Ascending aorta (tissue), 2 donors: ENCODE measurements at regions not wholly inside any gene's neighbourhood (a gene's known extent, or its start where the extent isn't known, plus 50 kb on each side); places are given as distances from the start of the nearest gene placed in this dataset.

Experiments
- DNase-seq, 2 donors: peaks; one replicate each; pipeline ENCODE4 v3.0.0-alpha.2; 2019; ENCODE audit warnings: low spot score in 2 of 2
- H3K27ac ChIP-seq, 2 donors: fragments of 200-600 bp; sonication (generic); one replicate each; pipeline ENCODE4 v1.5.1; 2016 to 2017; ENCODE audit warnings: mild to moderate bottlenecking in 1 of 2
- H3K27me3 ChIP-seq: fragments of 200-600 bp; sonication (generic); one replicate; pipeline ENCODE4 v1.5.1; 2017
- H3K36me3 ChIP-seq, 2 donors: fragments of 200-600 bp; sonication (generic); one replicate each; pipeline ENCODE4 v1.5.1; 2016
- H3K4me1 ChIP-seq, 2 donors: fragments of 200-600 bp; sonication (generic); one replicate each; pipeline ENCODE4 v1.5.1; 2016 to 2017; ENCODE audit warnings: mild to moderate bottlenecking in 1 of 2
- H3K4me3 ChIP-seq, 2 donors: fragments of 200-600 bp; sonication (generic); one replicate each; pipeline ENCODE4 v1.5.1; 2016 to 2017; ENCODE audit warnings: mild to moderate bottlenecking in 1 of 2
- H3K9me3 ChIP-seq, 2 donors: fragments of 200-600 bp; sonication (generic); one replicate each; pipeline ENCODE4 v1.5.1; 2016
- CTCF ChIP-seq, 3 experiments: fragments of 200-600 bp in 2 of 3; fragments of 450-650 bp in 1 of 3; sonication (generic) in 2 of 3; IDR thresholded peaks; one replicate each; pipeline ENCODE4 v1.5.1; 2016 to 2019; ENCODE audit warnings: antibody characterized with exemption in 3 of 3, mild to moderate bottlenecking in 1 of 3, moderate library complexity in 1 of 3
- intact Hi-C: fragments of 100-400 bp; cut with DNase I; formaldehyde crosslinking; loops from one replicate; pipeline ENCODE4 v1.15.1; 2023

DNA sequence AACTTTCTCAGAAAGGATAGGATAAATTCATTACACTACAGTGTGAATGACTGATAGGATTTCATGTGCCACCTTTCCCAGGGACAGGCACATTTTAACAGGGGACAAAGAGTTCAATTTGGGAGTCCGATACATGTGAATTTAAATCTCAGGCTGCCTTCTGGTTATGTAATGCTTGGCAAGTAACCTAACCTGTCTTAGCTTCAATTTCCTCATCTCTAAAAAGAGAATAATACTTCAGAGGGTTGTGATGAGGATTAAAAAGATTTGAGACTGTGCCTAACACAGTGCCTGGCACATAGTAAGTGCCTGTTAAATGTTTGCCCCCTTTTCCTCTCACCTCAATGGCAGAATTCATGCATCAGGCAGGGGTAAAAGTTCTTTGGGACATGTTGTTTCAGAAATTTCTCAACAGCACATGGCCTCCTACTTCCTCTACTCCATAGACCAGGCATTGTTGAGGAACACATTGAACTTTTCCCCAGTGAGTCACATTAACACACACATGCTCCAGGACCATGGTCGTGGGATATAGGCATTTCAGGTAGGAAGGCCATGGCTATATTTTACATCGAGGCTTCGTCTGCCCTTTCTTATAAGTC, 94.6 kb upstream of the EGFLAM start:
- H3K4me1 ChIP-seq: no peaks in the 10 kb centered on the region
- H3K4me3 ChIP-seq: no peak overlapping the region
- no peaks in the 10 kb centered on the region for H3K36me3 ChIP-seq
- TF ChIP-seq CTCF (IDR thresholded peaks at IDR 0.05): no peak
- intact Hi-C loops: no loop called here
- no peaks in the 10 kb centered on the region for H3K9me3 ChIP-seq
- H3K27ac ChIP-seq: no peak overlapping the region
- DNase-seq: no peak
- H3K27me3 ChIP-seq: no peaks in the 10 kb centered on the region

- Histone ChIP-seq H3K36me3 (no peaks in the 10 kb centered on the region), H3K27me3 (no peaks in the 10 kb centered on the region), H3K4me3 (no peak overlapping the region), H3K9me3 (no peaks in the 10 kb centered on the region), H3K4me1 (no peaks in the 10 kb centered on the region), H3K27ac (no peak overlapping the region)
- no peak for TF ChIP-seq CTCF (IDR thresholded peaks at IDR 0.05)
- intact Hi-C loops: no loop called here
- DNase-seq: no peak
These were observed 95.7 kb upstream of the EGFLAM start for GRCh38 chr5:38162625-38163024.

- TF ChIP-seq CTCF (IDR thresholded peaks at IDR 0.05): no peak
- no peak overlapping the region for H3K27ac ChIP-seq
- no peak overlapping the region for H3K4me3 ChIP-seq
- no peaks in the 10 kb centered on the region for H3K9me3 ChIP-seq
- intact Hi-C loops: no loop called here
- no peaks in the 10 kb centered on the region for H3K36me3 ChIP-seq
- no peaks in the 10 kb centered on the region for H3K4me1 ChIP-seq
- H3K27me3 ChIP-seq: no peaks in the 10 kb centered on the region
- DNase-seq: no peak
These were observed 101.3 kb upstream of the EGFLAM start for GRCh38 chr5:38157024-38157423.

- no peak for TF ChIP-seq CTCF (IDR thresholded peaks at IDR 0.05)
- no peak for DNase-seq
- H3K36me3 ChIP-seq: no peaks in the 10 kb centered on the region
- H3K4me1 ChIP-seq: no peaks in the 10 kb centered on the region
- intact Hi-C loops: no loop called here
- no peak overlapping the region for H3K4me3 ChIP-seq
- H3K9me3 ChIP-seq: no peaks in the 10 kb centered on the region
- no peak overlapping the region for H3K27ac ChIP-seq
- H3K27me3 ChIP-seq: no peaks in the 10 kb centered on the region
These were observed 103.6 kb upstream of the EGFLAM start for GRCh38 chr5:38154615-38155204.

- DNase-seq: no peak
- Histone ChIP-seq H3K27ac (no peak overlapping the region), H3K4me1 (no peaks in the 10 kb centered on the region), H3K4me3 (no peak overlapping the region), H3K36me3 (no peaks in the 10 kb centered on the region), H3K27me3 (no peaks in the 10 kb centered on the region), H3K9me3 (no peaks in the 10 kb centered on the region)
- TF ChIP-seq CTCF (IDR thresholded peaks at IDR 0.05): no peak
- intact Hi-C loops: no loop called here
These were observed 106.5 kb upstream of the EGFLAM start for GRCh38 chr5:38151878-38152277.

GRCh38 chr5:38149815-38150195, 108.6 kb upstream of the EGFLAM start:
- Histone ChIP-seq H3K9me3 (no peaks in the 10 kb centered on the region), H3K4me1 (no peaks in the 10 kb centered on the region), H3K4me3 (no peak overlapping the region), H3K27ac (no peak overlapping the region), H3K27me3 (no peaks in the 10 kb centered on the region), H3K36me3 (no peaks in the 10 kb centered on the region)
- intact Hi-C loops: no loop called here
- TF ChIP-seq CTCF (IDR thresholded peaks at IDR 0.05): no peak
- DNase-seq: no peak
